H1 (cell line): ENCODE measurements at regions not wholly inside any gene's neighbourhood (a gene's known extent, or its start where the extent isn't known, plus 50 kb on each side); places are given as distances from the start of the nearest gene placed in this dataset.

Experiments used
- CTCF ChIA-PET: fragments of 300-600 bp; sonication (Branson Sonifier 250); formaldehyde crosslinking; loops from one replicate; lab custom pipeline; 2021; ENCODE audit not compliant: partially characterized antibody; lab: Charles Lee
- POLR2A ChIA-PET: fragments of 300-600 bp; sonication (Branson Sonifier 250); formaldehyde crosslinking; loops from one replicate; lab custom pipeline; 2021; ENCODE audit warnings: inconsistent platforms; ENCODE audit not compliant: partially characterized antibody; lab: Charles Lee
- DNase-seq, 2 experiments: peaks; one replicate each; pipeline versions ENCODE4 v3.0.0 to v3.0.0-alpha.2; 2010 to 2022; ENCODE audit warnings: low spot score in 2 of 2, low read depth in 1 of 2, mixed read lengths in 1 of 2
- FAIRE-seq: peaks from 2 replicates; lab custom pipeline; 2011; peaks lifted over from hg19 to GRCh38; lab: Jason Lieb, UNC
- H2AFZ ChIP-seq: 2 replicates; pipeline ENCODE4 v1.8.1; 2012; ENCODE audit warnings: low read length, inconsistent platforms
- H2AK5ac ChIP-seq: 2 replicates; pipeline ENCODE4 v1.6.1; 2013; ENCODE audit warnings: low read depth, low read length
- H2BK120ac ChIP-seq: replicated peaks from 2 replicates; pipeline ENCODE3; 2013; ENCODE audit warnings: low read depth, low read length, inconsistent platforms
- H2BK12ac ChIP-seq: 2 replicates; pipeline ENCODE4 v1.6.1; 2013; ENCODE audit warnings: low read depth, low read length
- H2BK15ac ChIP-seq: 2 replicates; pipeline ENCODE4 v1.6.1; 2013; ENCODE audit warnings: low read length
- H2BK20ac ChIP-seq: 2 replicates; pipeline ENCODE4 v1.6.1; 2013; ENCODE audit warnings: low read length
- H2BK5ac ChIP-seq: 2 replicates; pipeline ENCODE4 v1.6.1; 2013; ENCODE audit warnings: low read depth, low read length
- H3K14ac ChIP-seq: 2 replicates; pipeline ENCODE4 v1.6.1; 2013; ENCODE audit warnings: inconsistent platforms; ENCODE audit not compliant: insufficient read length
- H3K18ac ChIP-seq: 2 replicates; pipeline ENCODE4 v1.6.1; 2013; ENCODE audit warnings: low read length; ENCODE audit errors: extremely low read depth
- H3K23ac ChIP-seq: 2 replicates; pipeline ENCODE4 v1.6.1; 2013; ENCODE audit warnings: inconsistent platforms; ENCODE audit not compliant: insufficient read length
- H3K23me2 ChIP-seq: 2 replicates; pipeline ENCODE4 v1.6.1; 2013; ENCODE audit warnings: low read depth, low read length
- H3K27ac ChIP-seq: 2 replicates; pipeline ENCODE4 v1.6.1; 2011; ENCODE audit warnings: low read depth, low read length, inconsistent platforms
- H3K27me3 ChIP-seq, 4 experiments: replicated peaks in 1 of 4; 1 replicate in 1 of 4; 2 replicates in 3 of 4; pipeline versions ENCODE4 v1.6.1 to v1.8.1; 2011 to 2013; ENCODE audit warnings: low read length in 3 of 4, mild to moderate bottlenecking in 3 of 4, inconsistent platforms in 2 of 4, mixed read lengths in 2 of 4, moderate library complexity in 1 of 4; ENCODE audit not compliant: control insufficient read depth in 3 of 4, insufficient read depth in 3 of 4; ENCODE audit errors: extremely low read depth in 1 of 4
- H3K36me3 ChIP-seq, 4 experiments: 2 replicates each; pipeline versions ENCODE4 v1.6.1 to v1.8.1; 2011 to 2013; ENCODE audit warnings: mild to moderate bottlenecking in 4 of 4, low read length in 3 of 4, moderate library complexity in 2 of 4, control low read depth in 1 of 4, inconsistent platforms in 1 of 4; ENCODE audit not compliant: insufficient read depth in 4 of 4, control insufficient read depth in 2 of 4
- H3K4ac ChIP-seq: replicated peaks from 2 replicates; pipeline ENCODE3; 2013; ENCODE audit warnings: low read length, low read depth, mixed read lengths, inconsistent platforms; ENCODE audit not compliant: insufficient read length
- H3K4me1 ChIP-seq, 4 experiments: replicated peaks in 1 of 4; 1 replicate in 1 of 4; 2 replicates in 3 of 4; pipeline versions ENCODE4 v1.6.1 to v1.8.1; 2011 to 2013; ENCODE audit warnings: low read length in 3 of 4, inconsistent platforms in 2 of 4, mixed read lengths in 1 of 4; ENCODE audit not compliant: insufficient read depth in 4 of 4, control insufficient read depth in 3 of 4
- H3K4me2 ChIP-seq, 2 experiments: 2 replicates each; pipeline versions ENCODE4 v1.6.1 to v1.8.1; 2011 to 2013; ENCODE audit warnings: low read depth in 2 of 2, low read length in 2 of 2, control low read depth in 1 of 2, inconsistent platforms in 1 of 2, mild to moderate bottlenecking in 1 of 2; ENCODE audit not compliant: insufficient read depth in 1 of 2
- H3K4me3 ChIP-seq, 4 experiments: fragments of 200-600, 300-600 bp in 1 of 4; sonication (generic), shearing (Covaris generic), sonication (Bioruptor Twin) in 1 of 4; 2 replicates each; pipeline versions ENCODE4 v1.5.1 to v1.8.1; 2011 to 2016; ENCODE audit warnings: low read length in 4 of 4, low read depth in 3 of 4, control low read depth in 2 of 4, inconsistent platforms in 2 of 4, mild to moderate bottlenecking in 2 of 4, mixed read lengths in 1 of 4, moderate library complexity in 1 of 4; ENCODE audit not compliant: insufficient read depth in 2 of 4; ENCODE audit errors: extremely low read depth in 1 of 4
- H3K56ac ChIP-seq: replicated peaks from 2 replicates; pipeline ENCODE3; 2013; ENCODE audit warnings: low read depth, mild to moderate bottlenecking, mixed read lengths, low read length, inconsistent platforms; ENCODE audit not compliant: insufficient read length
- H3K79me1 ChIP-seq: 2 replicates; pipeline ENCODE4 v1.6.1; 2013; ENCODE audit warnings: low read depth, low read length, control low read depth
- H3K79me2 ChIP-seq, 2 experiments: 2 replicates each; pipeline versions ENCODE4 v1.6.1 to v1.8.1; 2012 to 2013; ENCODE audit warnings: low read length in 2 of 2, mild to moderate bottlenecking in 2 of 2, inconsistent platforms in 1 of 2; ENCODE audit not compliant: insufficient read depth in 2 of 2, control insufficient read depth in 1 of 2
- H3K9ac ChIP-seq, 4 experiments: replicated peaks in 1 of 4; 1 replicate in 1 of 4; 2 replicates in 3 of 4; pipeline versions ENCODE4 v1.6.1 to v1.8.1; 2011 to 2013; ENCODE audit warnings: low read depth in 3 of 4, low read length in 3 of 4, control low read depth in 2 of 4, mild to moderate bottlenecking in 2 of 4, moderate library complexity in 2 of 4, inconsistent platforms in 1 of 4; ENCODE audit errors: extremely low read depth in 1 of 4
- H3K9me3 ChIP-seq, 2 experiments: 2 replicates each; pipeline versions ENCODE4 v1.6.1 to v1.8.1; 2012 to 2013; ENCODE audit warnings: mild to moderate bottlenecking in 2 of 2, moderate library complexity in 2 of 2, control low read depth in 1 of 2, inconsistent platforms in 1 of 2, low read depth in 1 of 2, low read length in 1 of 2, mixed read lengths in 1 of 2; ENCODE audit not compliant: insufficient read depth in 2 of 2
- H4K20me1 ChIP-seq, 2 experiments: replicated peaks in 1 of 2; 2 replicates each; pipeline versions ENCODE3 to v1.8.1; 2011 to 2013; ENCODE audit warnings: inconsistent platforms in 2 of 2, low read length in 2 of 2, mild to moderate bottlenecking in 1 of 2; ENCODE audit not compliant: insufficient read depth in 2 of 2, control insufficient read depth in 1 of 2
- H4K5ac ChIP-seq: 2 replicates; pipeline ENCODE4 v1.6.1; 2013; ENCODE audit warnings: low read length, low read depth, mixed read lengths, inconsistent platforms; ENCODE audit not compliant: insufficient read length
- H4K8ac ChIP-seq: 2 replicates; pipeline ENCODE4 v1.8.0; 2013; ENCODE audit warnings: mild to moderate bottlenecking, moderate library complexity, low read length, inconsistent platforms; ENCODE audit not compliant: insufficient read depth; ENCODE audit errors: extremely low read depth
- H4K91ac ChIP-seq: replicated peaks from 2 replicates; pipeline ENCODE3; 2013; ENCODE audit warnings: low read length, mixed read lengths, inconsistent platforms; ENCODE audit not compliant: insufficient read length
- KDM4A ChIP-seq: IDR thresholded peaks from one replicate; pipeline ENCODE4 v1.7.1; 2012; ENCODE audit warnings: low read depth, mild to moderate bottlenecking, moderate library complexity, low read length, inconsistent platforms; ENCODE audit not compliant: severe bottlenecking
- ZNF274 ChIP-seq: IDR thresholded peaks from 2 replicates; pipeline ENCODE4 v1.7.0; 2012; ENCODE audit warnings: low read length, borderline replicate concordance; ENCODE audit errors: extremely low read depth
- WGBS, 2 experiments: shearing (Covaris generic) in 1 of 2; methylation state at CpG; one replicate each; pipeline versions ENCODE4 v1.1.6 to v1.1.7; 2013 to 2015; ENCODE audit warnings: low lambda C conversion rate in 2 of 2, mixed read lengths in 2 of 2, inconsistent platforms in 1 of 2, low coverage in 1 of 2, missing lambda C conversion rate in 1 of 2; ENCODE audit not compliant: insufficient replicate concordance in 2 of 2, insufficient coverage in 1 of 2, insufficient read length in 1 of 2; ENCODE audit errors: extremely low coverage in 1 of 2, missing lambda C conversion rate in 1 of 2; 5-methylcytosine and 5-hydroxymethylcytosine counted together

- FAIRE-seq = no peak
- Histone ChIP-seq H3K4ac (no peak overlapping the region), H4K8ac (no peak overlapping the region), H2BK5ac (no peak overlapping the region), H2BK15ac (no peak overlapping the region), H3K56ac (no peak overlapping the region), H2BK12ac (no peak overlapping the region), H3K9ac (no peak overlapping the region), H3K4me3 (no peak overlapping the region), H3K36me3 (no peaks in the 10 kb centered on the region; a peak in 1 of 8 replicates), H2BK20ac (no peak overlapping the region), H3K79me2 (no peaks in the 10 kb centered on the region), H3K23me2 (no peaks in the 10 kb centered on the region), H3K18ac (no peak overlapping the region), H3K23ac (no peak overlapping the region), H3K4me2 (no peak overlapping the region), H4K20me1 (no peaks in the 10 kb centered on the region), H3K27me3 (no peaks in the 10 kb centered on the region), H4K5ac (no peak overlapping the region), H3K14ac (no peak overlapping the region), H3K4me1 (peaks cover 0 to 5% (median 1%) of the 10 kb centered on the region in 4 experiments; a peak in 1 of 7 replicates), H3K9me3 (no peaks in the 10 kb centered on the region), H3K79me1 (no peaks in the 10 kb centered on the region), H2BK120ac (no peak overlapping the region), H4K91ac (no peak overlapping the region), H2AFZ (no peak overlapping the region), H3K27ac (no peak overlapping the region), H2AK5ac (no peak overlapping the region)
- DNase-seq = no peak
- 87% methylated on average over 4 of the region's 4 CpGs; no CpG with 5 or more reads in 1 of the 2 experiments for WGBS, 2 experiments
- ChIA-PET POLR2A (no interaction called here), CTCF (interaction anchor here (1.0 to 2.2 kb wide), 3 partner anchors 12 to 107 kb away, joined by 4 to 7 read pairs (median 5); no protein-coding TSS in a partner anchor)
- TF ChIP-seq ZNF274 (no peak), KDM4A (no peak)
Observed at GRCh38 chr7:36777855-36778254, 53.6 kb upstream of the AOAH start.
